ENCODE measurements at regions not wholly inside any gene's neighbourhood (a gene's known extent, or its start where the extent isn't known, plus 50 kb on each side); places are given as distances from the start of the nearest gene placed in this dataset.

GRCh38 chr2:3115301-3116042, 262.1 kb downstream of the EIPR1 start:
- TF ChIP-seq POLR2A (IDR thresholded peaks at IDR 0.05), result no peak
- TF ChIP-seq CTCF (IDR thresholded peaks at IDR 0.05), result no peak

All from lower leg skin (tissue), 3 donors.